NCI-H2107 treated with DMSO at 0.1 percent for 48 hours (cell line): ENCODE measurements at regions not wholly inside any gene's neighbourhood (a gene's known extent, or its start where the extent isn't known, plus 50 kb on each side); places are given as distances from the start of the nearest gene placed in this dataset.
"Not testable (repeated sequence)": the region's sequence is repeated elsewhere in the genome, so short reads cannot be mapped to it uniquely, and the experiment has no call there.

Experiments
- DNase-seq: peaks from one replicate; lab custom pipeline; 2025; ENCODE audit not compliant: unreplicated experiment; lab: John Stamatoyannopoulos, UW

- DNase-seq, result no peak
These were observed 67.5 kb upstream of the IGLL5 start for GRCh38 chr22:22820076-22820475.

- no peak for DNase-seq
These were observed 67.0 kb upstream of the IGLL5 start for GRCh38 chr22:22820626-22821025.

GRCh38 chr22:22821340-22821739, 66.3 kb upstream of the IGLL5 start:
- DNase-seq, result no peak

GRCh38 chr22:22822106-22822505, 65.5 kb upstream of the IGLL5 start:
- no peak for DNase-seq

- DNase-seq, result not testable (repeated sequence)
These were observed 65.1 kb upstream of the IGLL5 start for GRCh38 chr22:22822553-22822952.

- DNase-seq, result no peak
These were observed 64.3 kb upstream of the IGLL5 start for GRCh38 chr22:22823131-22823810.

- DNase-seq, result no peak
These were observed 63.0 kb upstream of the IGLL5 start for GRCh38 chr22:22824340-22825212.

GRCh38 chr22:22825213-22825593, 62.4 kb upstream of the IGLL5 start:
- no peak for DNase-seq

GRCh38 chr22:22827187-22827939, 60.3 kb upstream of the IGLL5 start:
- no peak for DNase-seq

- no peak for DNase-seq
These were observed 57.4 kb upstream of the IGLL5 start for GRCh38 chr22:22830193-22830592.

GRCh38 chr22:22830957-22831688, 56.5 kb upstream of the IGLL5 start:
- no peak for DNase-seq

GRCh38 chr22:22833059-22833458, 54.6 kb upstream of the IGLL5 start:
- no peak for DNase-seq

GRCh38 chr22:22833488-22833887, 54.1 kb upstream of the IGLL5 start:
- DNase-seq, result no peak

- no peak for DNase-seq
These were observed 53.4 kb upstream of the IGLL5 start for GRCh38 chr22:22834204-22834603.

GRCh38 chr22:22834783-22835182, 52.8 kb upstream of the IGLL5 start:
- no peak for DNase-seq

GRCh38 chr22:22835242-22835641, 52.4 kb upstream of the IGLL5 start:
- no peak for DNase-seq

- no peak for DNase-seq
These were observed 51.8 kb upstream of the IGLL5 start for GRCh38 chr22:22835771-22836291.

- DNase-seq, result no peak
These were observed 51.0 kb upstream of the IGLL5 start for GRCh38 chr22:22836635-22837034.
